ENCODE measurements at regions not wholly inside any gene's neighbourhood (a gene's known extent, or its start where the extent isn't known, plus 50 kb on each side); places are given as distances from the start of the nearest gene placed in this dataset.

GRCh38 chr12:25817166-25817565 lies 141.3 kb upstream of the RASSF8 start:
- DNase-seq (ENCODE audit: low spot score), result no peak
- H3K36me3 ChIP-seq (ENCODE audit: control insufficient read depth in 4 of 4, insufficient read depth in 3 of 4, low read depth in 1 of 4, low read length in 3 of 4), result no peaks in the 10 kb centered on the region
- H3K4me3 ChIP-seq (ENCODE audit: low read depth in 1 of 3, low read length in 3 of 3), result no peak overlapping the region
- no peak overlapping the region for H3K9ac ChIP-seq (ENCODE audit: low read depth in 1 of 2, low read length in 2 of 2)
- H3K27me3 ChIP-seq (ENCODE audit: control insufficient read depth in 4 of 4, insufficient read depth in 4 of 4, low read length in 3 of 4), result peaks cover 0 to 2% (median 0%) of the 10 kb centered on the region in 4 donors
- no peaks in the 10 kb centered on the region for H3K9me3 ChIP-seq (ENCODE audit: control insufficient read depth in 4 of 4, low read length in 3 of 4)
- H3K4me1 ChIP-seq (ENCODE audit: control insufficient read depth in 4 of 4, insufficient read depth in 4 of 4, low read length in 3 of 4), result no peaks in the 10 kb centered on the region
- WGBS, result 88% methylated on average over 2 of the region's 2 CpGs
- H3K27ac ChIP-seq (ENCODE audit: low read depth in 1 of 2, low read length in 2 of 2), result no peak overlapping the region
- TF ChIP-seq FOXA1 (IDR thresholded peaks at IDR 0.05) (no peak), YY1 (IDR thresholded peaks at IDR 0.05) (no peak), RXRA (IDR thresholded peaks at IDR 0.05) (no peak), GABPA (IDR thresholded peaks at IDR 0.05 in 1 of 2, conservative IDR thresholded peaks at IDR 0.05 in 1 of 2) (no peak), EGR1 (IDR thresholded peaks at IDR 0.05; ENCODE audit: low read depth in 2 of 2) (no peak), SP1 (IDR thresholded peaks at IDR 0.05) (no peak), ZBTB33 (IDR thresholded peaks at IDR 0.05) (no peak), ATF3 (IDR thresholded peaks at IDR 0.05) (no peak), RAD21 (IDR thresholded peaks at IDR 0.05) (no peak), HNF4A (conservative IDR thresholded peaks at IDR 0.05) (no peak), TAF1 (conservative IDR thresholded peaks at IDR 0.05) (no peak), HNF4G (IDR thresholded peaks at IDR 0.05) (no peak), JUND (IDR thresholded peaks at IDR 0.05) (no peak)

GRCh38 chr12:25818596-25819390 lies 139.7 kb upstream of the RASSF8 start:
- DNase-seq (ENCODE audit: low spot score), result no peak
- Histone ChIP-seq H3K4me1 (ENCODE audit: control insufficient read depth in 4 of 4, insufficient read depth in 4 of 4, low read length in 3 of 4) (no peaks in the 10 kb centered on the region), H3K36me3 (ENCODE audit: control insufficient read depth in 4 of 4, insufficient read depth in 3 of 4, low read depth in 1 of 4, low read length in 3 of 4) (no peaks in the 10 kb centered on the region), H3K27ac (ENCODE audit: low read depth in 1 of 2, low read length in 2 of 2) (no peak overlapping the region), H3K4me3 (ENCODE audit: low read depth in 1 of 3, low read length in 3 of 3) (no peak overlapping the region), H3K9ac (ENCODE audit: low read depth in 1 of 2, low read length in 2 of 2) (no peak overlapping the region), H3K27me3 (ENCODE audit: control insufficient read depth in 4 of 4, insufficient read depth in 4 of 4, low read length in 3 of 4) (peaks cover 0 to 2% (median 0%) of the 10 kb centered on the region in 4 donors), H3K9me3 (ENCODE audit: control insufficient read depth in 4 of 4, low read length in 3 of 4) (no peaks in the 10 kb centered on the region)
- TF ChIP-seq FOXA2 (IDR thresholded peaks at IDR 0.05), result no peak
- no peak for TF ChIP-seq REST (IDR thresholded peaks at IDR 0.05)
- no peak for TF ChIP-seq ZBTB33 (IDR thresholded peaks at IDR 0.05)
- no peak for TF ChIP-seq MAX (IDR thresholded peaks at IDR 0.05)
- TF ChIP-seq FOXA1 (IDR thresholded peaks at IDR 0.05), result no peak
- no peak for TF ChIP-seq NR2F2 (IDR thresholded peaks at IDR 0.05)
- no peak for TF ChIP-seq YY1 (IDR thresholded peaks at IDR 0.05)
- no peak for TF ChIP-seq JUND (IDR thresholded peaks at IDR 0.05)
- no peak for TF ChIP-seq ATF3 (IDR thresholded peaks at IDR 0.05)
- TF ChIP-seq CTCF (IDR thresholded peaks at IDR 0.05; ENCODE audit: low read depth, low read length, missing input control), result no peak
- TF ChIP-seq RXRA (IDR thresholded peaks at IDR 0.05), result no peak
- no peak for TF ChIP-seq EGR1 (IDR thresholded peaks at IDR 0.05; ENCODE audit: low read depth in 2 of 2)
- no peak for TF ChIP-seq TAF1 (conservative IDR thresholded peaks at IDR 0.05)
- no peak for TF ChIP-seq SP1 (IDR thresholded peaks at IDR 0.05)
- no peak for TF ChIP-seq RAD21 (IDR thresholded peaks at IDR 0.05)
- no peak for TF ChIP-seq GABPA (IDR thresholded peaks at IDR 0.05 in 1 of 2, conservative IDR thresholded peaks at IDR 0.05 in 1 of 2)
- no peak for TF ChIP-seq HNF4A (conservative IDR thresholded peaks at IDR 0.05)

Measured in liver (tissue), 8 donors.